NCI-H1105 treated with DMSO at 0.1 percent for 48 hours (cell line): ENCODE measurements at regions not wholly inside any gene's neighbourhood (a gene's known extent, or its start where the extent isn't known, plus 50 kb on each side); places are given as distances from the start of the nearest gene placed in this dataset.

Source experiments
- DNase-seq: peaks from one replicate; lab custom pipeline; 2025; lab: John Stamatoyannopoulos, UW

DNA sequence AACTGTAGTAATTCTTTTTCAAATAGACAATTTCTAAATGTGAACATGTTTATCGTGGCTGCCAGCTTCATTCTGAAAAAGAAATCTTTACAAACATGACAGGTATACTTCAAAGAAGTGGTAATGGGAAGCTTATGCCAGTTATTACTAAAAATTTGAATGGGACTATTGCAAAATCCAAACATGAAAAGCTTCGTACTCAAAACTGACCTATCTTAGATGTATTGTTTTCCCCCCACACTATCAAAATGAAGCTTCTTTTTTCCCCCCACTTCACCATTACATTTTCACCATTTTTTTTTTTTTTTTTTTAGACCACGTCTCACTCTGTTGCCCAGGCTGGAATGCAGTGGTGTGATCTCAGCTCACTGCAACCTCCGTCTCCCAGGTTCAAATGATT, 50.4 kb upstream of the SERTAD2 start:
- no peak for DNase-seq

DNA sequence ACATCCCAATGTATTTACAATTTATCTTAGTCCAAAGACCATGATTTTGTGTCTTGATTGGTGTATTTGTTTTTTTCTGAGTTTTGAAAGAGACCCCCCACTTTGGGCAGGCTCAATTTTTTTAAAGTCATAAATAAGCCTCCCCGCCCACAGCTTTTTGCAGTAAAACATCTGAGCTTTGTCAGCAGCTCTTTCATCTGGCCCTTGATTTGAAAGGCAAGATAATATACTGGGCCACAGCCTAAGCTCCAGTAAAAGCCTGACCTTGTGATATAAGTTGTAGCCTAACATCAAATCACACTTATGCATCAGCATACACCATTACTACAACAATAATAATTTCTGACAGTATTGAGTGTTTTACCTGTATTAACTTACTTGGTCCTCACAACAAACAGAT, 51.3 kb upstream of the SERTAD2 start:
- no peak for DNase-seq

DNA sequence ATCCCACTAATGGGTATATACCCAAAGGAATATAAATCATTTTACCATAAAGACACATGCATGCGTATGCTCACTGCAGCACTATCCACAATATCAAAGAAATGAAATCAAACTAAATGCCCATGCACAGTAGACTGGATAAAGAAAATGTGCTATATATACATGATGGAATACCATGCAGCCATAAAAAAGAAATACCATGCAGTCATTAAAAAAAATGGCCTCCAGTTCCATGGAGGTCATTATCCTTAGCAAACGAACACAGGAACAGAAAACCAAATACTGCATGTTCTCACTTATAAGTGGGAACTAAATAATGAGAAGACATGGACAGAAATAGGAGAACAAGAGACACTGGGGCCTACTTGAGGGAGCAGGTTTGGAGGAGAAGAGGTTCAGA, 53.6 kb upstream of the SERTAD2 start:
- no peak for DNase-seq

DNA sequence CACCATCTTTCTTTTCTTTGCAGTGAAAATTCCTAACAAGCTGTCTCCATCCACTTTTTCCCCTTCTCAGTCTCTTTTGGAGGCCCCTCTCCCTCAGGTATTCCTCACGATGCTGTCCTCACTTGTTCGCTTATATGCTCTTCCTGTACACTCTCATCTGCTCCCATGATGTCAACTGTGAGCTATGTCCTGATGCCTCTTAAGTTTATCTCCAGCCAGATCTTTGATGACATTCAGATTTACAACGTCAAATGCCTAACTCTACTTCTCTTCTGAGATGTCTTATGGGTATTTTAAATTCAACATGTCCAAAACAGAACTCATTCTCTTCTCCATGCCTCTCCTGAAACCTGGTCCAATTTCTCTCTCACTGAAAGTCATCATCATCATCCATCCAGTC, 55.1 kb upstream of the SERTAD2 start:
- no peak for DNase-seq

- no peak for DNase-seq
Measured at GRCh38 chr2:64711252-64711800, 57.6 kb upstream of the SERTAD2 start.

DNA sequence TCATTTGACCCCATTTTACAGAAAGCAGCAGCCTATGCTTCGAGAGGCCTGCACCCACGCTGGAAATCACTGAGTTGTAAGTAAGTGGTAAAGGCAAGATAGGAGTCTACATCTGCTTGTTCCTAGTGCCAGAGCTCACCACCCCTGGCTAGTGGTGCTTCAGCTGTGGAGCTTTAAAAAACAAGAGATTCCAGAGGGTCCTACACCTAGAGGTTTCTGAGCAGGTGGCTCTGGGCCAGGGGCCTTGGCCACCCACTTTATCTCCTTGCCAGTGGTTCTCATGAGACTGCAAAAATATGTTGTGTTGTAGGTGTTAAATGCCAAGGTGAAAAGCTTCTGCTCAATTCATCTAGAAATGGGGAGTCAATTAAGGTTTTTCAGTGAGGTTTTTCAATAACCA, 60.0 kb upstream of the SERTAD2 start:
- DNase-seq = no peak

DNA sequence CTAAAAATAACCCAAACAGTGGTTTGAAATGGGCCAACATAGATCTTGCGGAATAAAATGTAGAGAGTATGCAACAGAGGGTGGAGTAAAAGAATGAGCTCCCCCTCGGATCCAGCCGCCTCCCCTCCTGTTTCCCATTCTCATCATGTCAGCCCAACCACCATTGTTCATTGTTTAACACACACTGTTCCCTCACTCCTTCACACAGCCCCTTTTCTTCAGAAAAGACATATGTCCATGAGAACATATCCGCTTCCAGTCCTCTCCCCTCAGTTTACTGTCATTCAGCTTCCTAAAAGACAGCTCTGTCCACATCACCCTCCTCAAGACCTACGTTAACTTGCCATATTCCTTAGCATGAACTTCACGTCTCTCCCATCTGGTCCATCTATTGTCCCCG, 62.9 kb upstream of the SERTAD2 start:
- DNase-seq = no peak

DNA sequence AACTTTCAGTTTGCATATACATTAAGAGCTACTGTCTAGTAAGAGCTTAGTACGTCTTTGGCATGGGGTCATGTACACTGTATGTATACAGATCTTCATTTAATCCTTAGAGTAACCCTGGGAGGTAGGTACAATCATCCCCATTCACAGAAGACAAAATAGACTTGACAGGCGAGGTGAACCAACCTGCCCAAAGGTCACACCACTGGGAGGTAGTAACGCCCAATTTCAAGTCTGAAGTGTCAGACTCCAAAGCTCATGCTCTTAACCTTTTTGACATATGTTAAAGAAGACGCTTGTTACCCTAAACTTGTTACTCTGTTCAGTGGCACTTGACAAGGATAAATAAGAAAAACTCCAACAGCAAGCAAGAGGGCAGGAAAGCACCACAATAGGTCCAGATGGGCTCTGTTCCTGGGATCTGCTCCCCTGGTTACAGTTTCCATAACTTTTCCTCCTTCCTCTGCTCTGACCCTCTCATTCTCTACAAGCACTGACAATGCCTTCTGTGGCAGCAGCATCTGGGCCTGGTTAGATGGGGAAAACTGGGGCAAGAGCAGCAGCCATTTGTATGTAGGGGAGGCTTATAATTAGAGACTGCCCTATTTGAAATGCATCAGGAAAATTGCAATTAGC, 64.7 kb upstream of the SERTAD2 start:
- DNase-seq = no peak

GRCh38 chr2:64720535-64721319, 67.0 kb upstream of the SERTAD2 start:
- DNase-seq = no peak

- no peak for DNase-seq
Measured at GRCh38 chr2:64721320-64721623, 67.6 kb upstream of the SERTAD2 start.

- no peak for DNase-seq
Measured at GRCh38 chr2:64722291-64723044, 68.8 kb upstream of the SERTAD2 start.

- no peak for DNase-seq
Measured at GRCh38 chr2:64727013-64727767, 73.5 kb upstream of the SERTAD2 start.

DNA sequence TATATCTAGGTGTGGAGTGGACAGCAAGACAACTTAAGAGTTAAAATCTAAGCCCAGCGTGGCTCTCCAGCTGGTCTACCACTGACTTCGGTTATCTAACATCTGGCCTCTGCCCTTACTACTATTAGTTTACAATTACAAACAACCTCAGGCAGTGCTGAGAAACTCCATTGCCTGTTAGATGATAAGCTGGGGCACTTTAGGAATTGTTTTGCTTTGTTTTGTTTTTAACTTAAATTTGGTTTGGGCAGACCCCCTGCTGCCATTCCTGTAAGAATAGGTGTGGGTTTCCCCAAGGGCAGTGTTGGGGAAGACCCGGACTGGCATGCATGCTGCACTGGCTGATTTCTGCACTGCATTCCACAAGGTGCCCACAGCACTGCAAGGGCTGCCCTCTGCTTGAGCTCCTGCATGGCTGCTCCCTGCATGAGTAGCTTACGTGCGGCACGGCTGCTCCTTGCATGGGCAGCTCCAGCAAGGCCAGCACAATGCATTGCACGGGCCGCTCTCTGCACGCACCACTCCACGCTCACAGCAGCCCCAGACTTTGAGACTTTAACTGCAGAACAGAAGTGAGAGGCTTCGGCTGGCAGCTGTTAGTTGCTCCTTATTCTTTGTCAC, 74.2 kb upstream of the SERTAD2 start:
- no peak for DNase-seq

- DNase-seq = peak; percentile 93
Measured at GRCh38 chr2:64730551-64731262, 77.0 kb upstream of the SERTAD2 start.

- no peak for DNase-seq
Measured at GRCh38 chr2:64731263-64731643, 77.5 kb upstream of the SERTAD2 start.

GRCh38 chr2:64731746-64732145, 78.0 kb upstream of the SERTAD2 start:
- DNase-seq = no peak

GRCh38 chr2:64732146-64732545, 78.4 kb upstream of the SERTAD2 start:
- DNase-seq = no peak

DNA sequence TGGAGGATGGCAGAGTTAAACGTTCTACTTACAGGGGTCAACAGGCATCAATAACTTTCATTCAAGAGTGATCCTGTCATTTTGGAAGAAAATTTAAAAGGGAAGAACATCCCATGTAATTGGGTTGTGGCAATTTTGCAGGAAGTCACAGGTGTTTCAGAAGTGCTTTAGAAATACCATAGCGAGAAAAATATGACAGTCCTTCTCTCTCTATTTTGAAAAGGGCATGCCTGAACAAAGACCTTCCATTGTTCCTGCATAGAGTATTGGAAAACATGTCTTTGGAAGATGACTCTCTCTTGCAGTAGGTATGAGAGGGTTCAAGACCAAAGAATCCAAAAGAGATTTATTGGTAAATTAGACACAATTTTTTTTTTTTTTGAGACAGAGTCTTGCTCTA, 81.8 kb upstream of the SERTAD2 start:
- DNase-seq = peak; percentile 27

GRCh38 chr2:64737547-64737946, 83.8 kb upstream of the SERTAD2 start:
- no peak for DNase-seq

DNA sequence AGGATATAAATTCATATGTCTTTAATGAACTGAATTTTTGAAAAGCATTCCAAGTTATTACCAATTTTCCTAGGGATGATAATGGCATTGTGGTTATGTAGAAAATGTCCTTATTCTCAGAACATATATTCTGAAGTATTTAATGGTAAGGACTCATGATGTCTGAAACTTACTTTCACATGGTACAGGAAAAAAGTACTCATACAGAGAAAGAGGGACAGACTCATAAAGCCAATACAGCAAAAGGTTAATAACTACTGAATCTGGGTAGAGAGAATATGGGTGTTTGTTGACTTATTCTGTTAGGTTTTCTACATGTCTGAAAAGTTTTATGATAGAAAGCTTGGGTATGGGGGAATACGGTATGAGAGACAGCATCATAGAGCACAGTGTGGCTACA, 84.3 kb upstream of the SERTAD2 start:
- no peak for DNase-seq

DNA sequence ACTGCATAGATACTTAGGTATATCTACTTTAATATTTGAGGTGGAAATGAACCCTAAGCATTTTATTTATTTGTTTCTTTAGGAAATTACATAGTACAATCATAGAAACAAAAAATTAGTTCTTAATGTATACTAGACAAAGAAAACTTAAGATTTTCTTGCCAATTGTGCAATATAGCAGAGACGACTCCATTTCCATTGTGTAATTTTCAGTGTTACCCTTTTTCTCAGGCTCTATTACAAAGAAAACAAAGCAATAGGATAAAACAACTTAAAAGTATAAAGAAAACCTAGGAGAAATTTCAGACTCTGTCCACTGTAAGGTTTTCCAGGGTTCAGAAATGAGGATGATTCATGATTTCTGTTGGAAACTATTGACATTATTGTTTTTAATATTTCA, 89.0 kb upstream of the SERTAD2 start:
- no peak for DNase-seq
